ENCODE measurements at regions not wholly inside any gene's neighbourhood (a gene's known extent, or its start where the extent isn't known, plus 50 kb on each side); places are given as distances from the start of the nearest gene placed in this dataset.

GRCh38 chr12:42689699-42690098 is 100.2 kb upstream of the PRICKLE1 start:
- TF ChIP-seq POLR2A (IDR thresholded peaks at IDR 0.05) (no peak), CTCF (IDR thresholded peaks at IDR 0.05) (no peak)

Data from adrenal gland (tissue), 5 donors.